ENCODE measurements at regions not wholly inside any gene's neighbourhood (a gene's known extent, or its start where the extent isn't known, plus 50 kb on each side); places are given as distances from the start of the nearest gene placed in this dataset.

GRCh38 chr1:94693435-94693834, 126.7 kb upstream of the SLC44A3 start:
- Histone ChIP-seq H2BK12ac (ENCODE audit: low read length) (no peak overlapping the region), H2BK120ac (ENCODE audit: insufficient read depth, low read length, poor library complexity) (no peak overlapping the region), H3K27me3 (ENCODE audit: insufficient read depth, low read length) (no peaks in the 10 kb centered on the region), H3K4me1 (ENCODE audit: control insufficient read depth in 1 of 2, insufficient read depth in 2 of 2, low read length in 2 of 2) (peaks cover 0 to 3% of the 10 kb centered on the region in 2 experiments), H3K36me3 (ENCODE audit: control insufficient read depth in 1 of 2, insufficient read depth in 2 of 2, low read length in 2 of 2) (no peaks in the 10 kb centered on the region), H4K12ac (ENCODE audit: low read depth, low read length) (no peak overlapping the region), H3K9me3 (ENCODE audit: insufficient read depth, low read depth, low read length) (no peaks in the 10 kb centered on the region), H3K79me2 (ENCODE audit: control insufficient read depth, insufficient read depth, low read length, poor library complexity) (no peaks in the 10 kb centered on the region), H3K9ac (ENCODE audit: low read length) (no peak overlapping the region), H4K8ac (ENCODE audit: low read depth, low read length) (no peak overlapping the region), H3K23ac (ENCODE audit: low read length) (no peak overlapping the region), H2BK5ac (ENCODE audit: low read depth, low read length, poor library complexity) (no peak overlapping the region), H2AFZ (ENCODE audit: insufficient read depth, low read length, poor library complexity) (no peak overlapping the region), H3K4me2 (ENCODE audit: low read length) (no peak overlapping the region), H3K4ac (ENCODE audit: low read depth, low read length) (no peak overlapping the region), H3K4me3 (ENCODE audit: low read depth, low read length) (no peak overlapping the region), H4K91ac (ENCODE audit: low read depth, low read length) (no peak overlapping the region), H3K14ac (ENCODE audit: low read length) (no peak overlapping the region), H3K79me1 (ENCODE audit: low read length) (no peaks in the 10 kb centered on the region), H3K27ac (ENCODE audit: low read depth, low read length) (no peak overlapping the region), H3K18ac (ENCODE audit: low read length) (no peak overlapping the region), H2AK5ac (ENCODE audit: low read length) (no peak overlapping the region)
- DNase-seq, result no peak
- WGBS (ENCODE audit: extremely low coverage, insufficient coverage, insufficient read length), result no CpG with 5 or more reads among the region's 1 CpG

- H4K12ac ChIP-seq (ENCODE audit: low read depth, low read length), result no peak overlapping the region
- H3K9ac ChIP-seq (ENCODE audit: low read length), result peak overlapping the region; percentile 4
- H3K27me3 ChIP-seq (ENCODE audit: insufficient read depth, low read length), result no peaks in the 10 kb centered on the region
- H2AFZ ChIP-seq (ENCODE audit: insufficient read depth, low read length, poor library complexity), result no peak overlapping the region
- no peak overlapping the region for H4K8ac ChIP-seq (ENCODE audit: low read depth, low read length)
- H3K36me3 ChIP-seq (ENCODE audit: control insufficient read depth in 1 of 2, insufficient read depth in 2 of 2, low read length in 2 of 2), result no peaks in the 10 kb centered on the region
- no peak overlapping the region for H2BK12ac ChIP-seq (ENCODE audit: low read length)
- no peak overlapping the region for H3K23ac ChIP-seq (ENCODE audit: low read length)
- no peak overlapping the region for H3K14ac ChIP-seq (ENCODE audit: low read length)
- no peak overlapping the region for H2BK120ac ChIP-seq (ENCODE audit: insufficient read depth, low read length, poor library complexity)
- peaks cover 0 to 3% of the 10 kb centered on the region in 2 experiments for H3K4me1 ChIP-seq (ENCODE audit: control insufficient read depth in 1 of 2, insufficient read depth in 2 of 2, low read length in 2 of 2)
- no peak overlapping the region for H3K4me2 ChIP-seq (ENCODE audit: low read length)
- no peak overlapping the region for H3K18ac ChIP-seq (ENCODE audit: low read length)
- H3K27ac ChIP-seq (ENCODE audit: low read depth, low read length), result no peak overlapping the region
- no peak overlapping the region for H2BK5ac ChIP-seq (ENCODE audit: low read depth, low read length, poor library complexity)
- H2AK5ac ChIP-seq (ENCODE audit: low read length), result no peak overlapping the region
- no peak overlapping the region for H3K4me3 ChIP-seq (ENCODE audit: low read depth, low read length)
- no peaks in the 10 kb centered on the region for H3K9me3 ChIP-seq (ENCODE audit: insufficient read depth, low read depth, low read length)
- H4K91ac ChIP-seq (ENCODE audit: low read depth, low read length), result no peak overlapping the region
- H3K79me1 ChIP-seq (ENCODE audit: low read length), result no peaks in the 10 kb centered on the region
- no CpG with 5 or more reads among the region's 3 CpGs for WGBS (ENCODE audit: extremely low coverage, insufficient coverage, insufficient read length)
- H3K4ac ChIP-seq (ENCODE audit: low read depth, low read length), result no peak overlapping the region
- no peak for DNase-seq
- no peaks in the 10 kb centered on the region for H3K79me2 ChIP-seq (ENCODE audit: control insufficient read depth, insufficient read depth, low read length, poor library complexity)
Measured at GRCh38 chr1:94693029-94693428, 127.1 kb upstream of the SLC44A3 start.

- H3K27me3 ChIP-seq (ENCODE audit: insufficient read depth, low read length), result no peaks in the 10 kb centered on the region
- no peak for DNase-seq
- no peak overlapping the region for H3K23ac ChIP-seq (ENCODE audit: low read length)
- no peak overlapping the region for H4K12ac ChIP-seq (ENCODE audit: low read depth, low read length)
- no peak overlapping the region for H4K91ac ChIP-seq (ENCODE audit: low read depth, low read length)
- H3K79me2 ChIP-seq (ENCODE audit: control insufficient read depth, insufficient read depth, low read length, poor library complexity), result no peaks in the 10 kb centered on the region
- H2BK5ac ChIP-seq (ENCODE audit: low read depth, low read length, poor library complexity), result no peak overlapping the region
- no peak overlapping the region for H3K18ac ChIP-seq (ENCODE audit: low read length)
- H4K8ac ChIP-seq (ENCODE audit: low read depth, low read length), result no peak overlapping the region
- peaks cover 1% of the 10 kb centered on the region for H3K9me3 ChIP-seq (ENCODE audit: insufficient read depth, low read depth, low read length)
- H3K36me3 ChIP-seq (ENCODE audit: control insufficient read depth in 1 of 2, insufficient read depth in 2 of 2, low read length in 2 of 2), result no peaks in the 10 kb centered on the region
- no CpG with 5 or more reads among the region's 3 CpGs for WGBS (ENCODE audit: extremely low coverage, insufficient coverage, insufficient read length)
- no peak overlapping the region for H3K14ac ChIP-seq (ENCODE audit: low read length)
- H3K4me1 ChIP-seq (ENCODE audit: control insufficient read depth in 1 of 2, insufficient read depth in 2 of 2, low read length in 2 of 2), result no peaks in the 10 kb centered on the region
- no peak overlapping the region for H2BK12ac ChIP-seq (ENCODE audit: low read length)
- no peaks in the 10 kb centered on the region for H3K79me1 ChIP-seq (ENCODE audit: low read length)
- no peak overlapping the region for H3K4ac ChIP-seq (ENCODE audit: low read depth, low read length)
- H3K4me2 ChIP-seq (ENCODE audit: low read length), result no peak overlapping the region
- H2BK120ac ChIP-seq (ENCODE audit: insufficient read depth, low read length, poor library complexity), result no peak overlapping the region
- H3K27ac ChIP-seq (ENCODE audit: low read depth, low read length), result no peak overlapping the region
- H3K4me3 ChIP-seq (ENCODE audit: low read depth, low read length), result no peak overlapping the region
- H2AFZ ChIP-seq (ENCODE audit: insufficient read depth, low read length, poor library complexity), result no peak overlapping the region
- H3K9ac ChIP-seq (ENCODE audit: low read length), result no peak overlapping the region
- H2AK5ac ChIP-seq (ENCODE audit: low read length), result no peak overlapping the region
Measured at GRCh38 chr1:94688646-94689045, 131.5 kb upstream of the SLC44A3 start.

- no peaks in the 10 kb centered on the region for H3K36me3 ChIP-seq (ENCODE audit: control insufficient read depth in 1 of 2, insufficient read depth in 2 of 2, low read length in 2 of 2)
- H2AK5ac ChIP-seq (ENCODE audit: low read length), result no peak overlapping the region
- DNase-seq, result no peak
- no peak overlapping the region for H3K4me2 ChIP-seq (ENCODE audit: low read length)
- no peak overlapping the region for H4K8ac ChIP-seq (ENCODE audit: low read depth, low read length)
- H3K4me1 ChIP-seq (ENCODE audit: control insufficient read depth in 1 of 2, insufficient read depth in 2 of 2, low read length in 2 of 2), result no peaks in the 10 kb centered on the region
- H4K12ac ChIP-seq (ENCODE audit: low read depth, low read length), result no peak overlapping the region
- no peak overlapping the region for H3K14ac ChIP-seq (ENCODE audit: low read length)
- no peaks in the 10 kb centered on the region for H3K27me3 ChIP-seq (ENCODE audit: insufficient read depth, low read length)
- H2AFZ ChIP-seq (ENCODE audit: insufficient read depth, low read length, poor library complexity), result no peak overlapping the region
- H3K79me1 ChIP-seq (ENCODE audit: low read length), result no peaks in the 10 kb centered on the region
- WGBS (ENCODE audit: extremely low coverage, insufficient coverage, insufficient read length), result no CpG with 5 or more reads among the region's 4 CpGs
- no peak overlapping the region for H3K9ac ChIP-seq (ENCODE audit: low read length)
- H3K9me3 ChIP-seq (ENCODE audit: insufficient read depth, low read depth, low read length), result peaks cover 1% of the 10 kb centered on the region
- no peaks in the 10 kb centered on the region for H3K79me2 ChIP-seq (ENCODE audit: control insufficient read depth, insufficient read depth, low read length, poor library complexity)
- H2BK12ac ChIP-seq (ENCODE audit: low read length), result no peak overlapping the region
- no peak overlapping the region for H2BK5ac ChIP-seq (ENCODE audit: low read depth, low read length, poor library complexity)
- no peak overlapping the region for H3K4me3 ChIP-seq (ENCODE audit: low read depth, low read length)
- H3K4ac ChIP-seq (ENCODE audit: low read depth, low read length), result no peak overlapping the region
- H3K27ac ChIP-seq (ENCODE audit: low read depth, low read length), result no peak overlapping the region
- no peak overlapping the region for H4K91ac ChIP-seq (ENCODE audit: low read depth, low read length)
- no peak overlapping the region for H3K18ac ChIP-seq (ENCODE audit: low read length)
- no peak overlapping the region for H2BK120ac ChIP-seq (ENCODE audit: insufficient read depth, low read length, poor library complexity)
- no peak overlapping the region for H3K23ac ChIP-seq (ENCODE audit: low read length)
Measured at GRCh38 chr1:94686882-94687281, 133.3 kb upstream of the SLC44A3 start.
